ENCODE measurements at regions not wholly inside any gene's neighbourhood (a gene's known extent, or its start where the extent isn't known, plus 50 kb on each side); places are given as distances from the start of the nearest gene placed in this dataset.

- Mint-ChIP-seq H3K9me3 (peaks cover 10% of the 10 kb centered on the region), H3K4me3 (no peak overlapping the region), H3K4me1 (ENCODE audit: low read depth) (peaks cover 42% of the 10 kb centered on the region), H3K27ac (no peak overlapping the region), H3K36me3 (ENCODE audit: low read depth) (peaks cover 5% of the 10 kb centered on the region), H3K27me3 (ENCODE audit: insufficient read depth) (peaks cover 3% of the 10 kb centered on the region; the same call in 1 of the 2 replicates)
- no peak for DNase-seq
- TF ChIP-seq CTCF (IDR thresholded peaks at IDR 0.05) = no peak
These were observed 214.8 kb upstream of the PIK3R1 start for GRCh38 chr5:68000805-68001204.

GRCh38 chr5:67999391-67999790 is 216.2 kb upstream of the PIK3R1 start:
- peaks cover 3% of the 10 kb centered on the region; the same call in 1 of the 2 replicates for H3K27me3 Mint-ChIP-seq (ENCODE audit: insufficient read depth)
- no peak for DNase-seq
- peaks cover 10% of the 10 kb centered on the region for H3K9me3 Mint-ChIP-seq
- TF ChIP-seq CTCF (IDR thresholded peaks at IDR 0.05) = no peak
- H3K4me3 Mint-ChIP-seq = peak overlapping the region; percentile 38
- H3K27ac Mint-ChIP-seq = peak overlapping the region; percentile 67
- peaks cover 42% of the 10 kb centered on the region for H3K4me1 Mint-ChIP-seq (ENCODE audit: low read depth)
- H3K36me3 Mint-ChIP-seq (ENCODE audit: low read depth) = peaks cover 5% of the 10 kb centered on the region

- Mint-ChIP-seq H3K4me3 (peak overlapping the region; percentile 38), H3K9me3 (peaks cover 10% of the 10 kb centered on the region), H3K4me1 (ENCODE audit: low read depth) (peaks cover 44% of the 10 kb centered on the region), H3K27me3 (ENCODE audit: insufficient read depth) (peaks cover 3% of the 10 kb centered on the region; the same call in 1 of the 2 replicates), H3K27ac (peak overlapping the region; percentile 67), H3K36me3 (ENCODE audit: low read depth) (peaks cover 5% of the 10 kb centered on the region)
- peak; percentile 74 for DNase-seq
- TF ChIP-seq CTCF (IDR thresholded peaks at IDR 0.05) = no peak
These were observed 216.8 kb upstream of the PIK3R1 start for GRCh38 chr5:67998709-67999261.

GRCh38 chr5:67997892-67998457 is 217.6 kb upstream of the PIK3R1 start:
- no peak overlapping the region; the same call in 1 of the 2 replicates for H3K4me3 Mint-ChIP-seq
- no peak overlapping the region for H3K27ac Mint-ChIP-seq
- H3K9me3 Mint-ChIP-seq = peaks cover 9% of the 10 kb centered on the region
- peaks cover 5% of the 10 kb centered on the region for H3K36me3 Mint-ChIP-seq (ENCODE audit: low read depth)
- no peak for DNase-seq
- H3K4me1 Mint-ChIP-seq (ENCODE audit: low read depth) = peaks cover 51% of the 10 kb centered on the region
- TF ChIP-seq CTCF (IDR thresholded peaks at IDR 0.05) = no peak
- peaks cover 3% of the 10 kb centered on the region; the same call in 1 of the 2 replicates for H3K27me3 Mint-ChIP-seq (ENCODE audit: insufficient read depth)

GRCh38 chr5:67997148-67997547 is 218.4 kb upstream of the PIK3R1 start:
- Mint-ChIP-seq H3K27me3 (ENCODE audit: insufficient read depth) (no peaks in the 10 kb centered on the region), H3K4me1 (ENCODE audit: low read depth) (peaks cover 51% of the 10 kb centered on the region), H3K27ac (no peak overlapping the region), H3K4me3 (no peak overlapping the region), H3K36me3 (ENCODE audit: low read depth) (peaks cover under 1% of the 10 kb centered on the region), H3K9me3 (peaks cover under 1% of the 10 kb centered on the region)
- DNase-seq = no peak
- TF ChIP-seq CTCF (IDR thresholded peaks at IDR 0.05) = no peak

Measured in HFFc6 (cell line).